Breast epithelium (tissue), 3 donors: ENCODE measurements at regions not wholly inside any gene's neighbourhood (a gene's known extent, or its start where the extent isn't known, plus 50 kb on each side); places are given as distances from the start of the nearest gene placed in this dataset.

ENCODE experiments used
- CTCF ChIP-seq, 3 donors: fragments of 450-650 bp; IDR thresholded peaks; one replicate each; pipeline ENCODE4 v1.5.1; 2016 to 2017; ENCODE audit warnings: antibody characterized with exemption in 3 of 3, mild to moderate bottlenecking in 3 of 3, moderate library complexity in 3 of 3
- POLR2A ChIP-seq: fragments of 450-650 bp; IDR thresholded peaks from one replicate; pipeline ENCODE4 v1.6.1; 2016; ENCODE audit warnings: antibody characterized with exemption, mild to moderate bottlenecking, moderate library complexity

GRCh38 chr10:55750458-55750857 lies 610.6 kb downstream of the ZWINT start:
- TF ChIP-seq CTCF (IDR thresholded peaks at IDR 0.05) (no peak), POLR2A (no peak)
